Omental fat pad (tissue), 3 donors: ENCODE measurements at regions not wholly inside any gene's neighbourhood (a gene's known extent, or its start where the extent isn't known, plus 50 kb on each side); places are given as distances from the start of the nearest gene placed in this dataset.

Experiments
- ATAC-seq: fragments of 150-250 bp; one replicate; pipeline ENCODE4 v1.9.1; 2016; ENCODE audit warnings: mild to moderate bottlenecking, moderate library complexity; ENCODE audit not compliant: low FRiP score
- DNase-seq: peaks from one replicate; pipeline ENCODE4 v3.0.0-alpha.2; 2019; ENCODE audit warnings: low spot score
- TF ChIP-seq, protein P1 (sequence below), 3 donors: fragments of 450-650 bp; IDR thresholded peaks; one replicate each; pipeline ENCODE4 v1.5.1; 2016 to 2017; ENCODE audit warnings: antibody characterized with exemption in 3 of 3, mild to moderate bottlenecking in 3 of 3, moderate library complexity in 2 of 3

GRCh38 chr11:79758325-79758724 lies 317.5 kb upstream of the TENM4 start:
- ATAC-seq: no peak
- TF ChIP-seq, protein P1, sequence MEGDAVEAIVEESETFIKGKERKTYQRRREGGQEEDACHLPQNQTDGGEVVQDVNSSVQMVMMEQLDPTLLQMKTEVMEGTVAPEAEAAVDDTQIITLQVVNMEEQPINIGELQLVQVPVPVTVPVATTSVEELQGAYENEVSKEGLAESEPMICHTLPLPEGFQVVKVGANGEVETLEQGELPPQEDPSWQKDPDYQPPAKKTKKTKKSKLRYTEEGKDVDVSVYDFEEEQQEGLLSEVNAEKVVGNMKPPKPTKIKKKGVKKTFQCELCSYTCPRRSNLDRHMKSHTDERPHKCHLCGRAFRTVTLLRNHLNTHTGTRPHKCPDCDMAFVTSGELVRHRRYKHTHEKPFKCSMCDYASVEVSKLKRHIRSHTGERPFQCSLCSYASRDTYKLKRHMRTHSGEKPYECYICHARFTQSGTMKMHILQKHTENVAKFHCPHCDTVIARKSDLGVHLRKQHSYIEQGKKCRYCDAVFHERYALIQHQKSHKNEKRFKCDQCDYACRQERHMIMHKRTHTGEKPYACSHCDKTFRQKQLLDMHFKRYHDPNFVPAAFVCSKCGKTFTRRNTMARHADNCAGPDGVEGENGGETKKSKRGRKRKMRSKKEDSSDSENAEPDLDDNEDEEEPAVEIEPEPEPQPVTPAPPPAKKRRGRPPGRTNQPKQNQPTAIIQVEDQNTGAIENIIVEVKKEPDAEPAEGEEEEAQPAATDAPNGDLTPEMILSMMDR (IDR thresholded peaks at IDR 0.05): no peak
- no peak for DNase-seq

DNA sequence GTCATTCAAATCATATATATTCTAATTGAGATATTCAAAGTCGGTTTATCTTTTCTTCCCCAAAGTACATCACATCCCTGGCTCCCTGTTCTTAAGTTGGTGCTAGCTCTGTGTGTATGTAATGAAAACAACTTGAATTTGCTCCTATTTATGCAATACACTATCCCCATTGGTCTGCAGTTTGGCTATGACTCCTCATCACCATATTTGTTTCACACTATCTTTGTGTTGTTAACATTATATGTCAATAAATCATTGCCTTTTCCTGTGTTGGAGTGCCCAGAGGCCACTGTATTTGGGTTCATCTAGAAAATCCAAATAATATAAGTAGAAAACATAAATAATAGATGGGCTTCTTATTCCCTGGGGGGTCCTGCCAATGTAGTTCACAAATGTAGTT lies 306.6 kb upstream of the TENM4 start:
- TF ChIP-seq, protein P1 (IDR thresholded peaks at IDR 0.05): no peak
- ATAC-seq: no peak
- no peak for DNase-seq

- TF ChIP-seq, protein P1 (IDR thresholded peaks at IDR 0.05): no peak
- no peak for ATAC-seq
- no peak for DNase-seq
Measured at GRCh38 chr11:79744941-79745340, 304.1 kb upstream of the TENM4 start.

DNA sequence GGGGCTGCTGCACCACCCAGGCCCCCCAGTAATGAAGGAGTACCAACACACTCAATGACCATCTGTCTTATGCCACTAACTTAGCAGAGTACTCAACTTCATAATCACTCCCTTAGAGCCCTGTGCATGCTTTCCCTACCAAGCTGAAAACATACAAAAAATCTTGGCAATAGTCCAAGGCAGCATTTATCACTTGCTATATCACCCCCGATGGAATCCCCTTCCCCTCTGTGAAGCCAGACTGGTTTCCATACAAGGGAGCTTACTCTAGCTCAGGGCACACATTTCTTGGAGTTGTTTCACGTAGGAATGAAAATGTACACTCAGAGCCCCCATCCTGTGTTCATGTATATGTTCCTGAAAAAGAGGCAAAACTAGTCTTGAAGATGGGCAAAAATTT lies 301.3 kb upstream of the TENM4 start:
- TF ChIP-seq, protein P1 (IDR thresholded peaks at IDR 0.05): no peak
- no peak for DNase-seq
- ATAC-seq: no peak

GRCh38 chr11:79739591-79739990 lies 298.8 kb upstream of the TENM4 start:
- TF ChIP-seq, protein P1 (IDR thresholded peaks at IDR 0.05): no peak
- ATAC-seq (no peak), DNase-seq (no peak)

DNA sequence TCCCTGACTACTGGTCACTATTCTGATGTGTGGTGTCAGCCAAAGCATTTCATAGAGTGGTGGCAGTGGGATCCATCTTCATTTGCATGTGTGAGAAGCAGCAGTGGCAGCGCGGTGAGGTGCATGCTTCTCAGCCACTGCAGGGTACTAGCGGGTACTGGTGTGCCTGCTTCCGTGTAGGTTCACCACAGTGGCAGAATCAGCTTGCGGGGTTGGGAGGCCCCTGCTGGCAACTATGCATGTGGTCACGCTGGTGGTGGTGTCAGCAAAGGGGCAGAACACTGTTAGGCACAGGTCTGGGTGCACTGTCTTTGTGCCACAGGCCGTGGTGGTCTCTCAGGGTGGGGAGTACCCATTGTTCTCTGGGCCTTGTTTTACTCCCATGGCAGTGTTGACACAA lies 286.4 kb upstream of the TENM4 start:
- TF ChIP-seq, protein P1 (IDR thresholded peaks at IDR 0.05): no peak
- ATAC-seq: no peak
- no peak for DNase-seq

DNA sequence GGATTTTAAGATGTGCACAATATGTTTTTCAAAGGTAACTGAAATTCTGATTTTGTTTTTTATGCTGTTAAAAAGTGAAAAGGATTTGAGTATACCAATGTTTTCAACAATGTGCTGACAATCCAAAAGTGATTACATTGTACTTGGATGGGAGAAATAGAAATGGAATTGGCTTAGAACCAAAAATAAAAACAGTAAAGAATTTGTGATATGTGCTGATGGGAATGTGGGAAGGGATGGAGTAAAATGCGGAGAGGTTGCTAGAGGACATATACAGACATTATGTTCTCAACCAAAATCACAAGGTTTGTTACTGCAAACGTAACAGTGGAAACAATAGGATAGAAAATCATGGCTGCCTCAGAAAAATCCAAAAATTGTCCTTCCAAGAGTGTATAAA lies 279.3 kb upstream of the TENM4 start:
- DNase-seq (no peak), ATAC-seq (no peak)
- TF ChIP-seq, protein P1 (IDR thresholded peaks at IDR 0.05): no peak
